Adipocyte (in vitro differentiated cells): ENCODE measurements at regions not wholly inside any gene's neighbourhood (a gene's known extent, or its start where the extent isn't known, plus 50 kb on each side); places are given as distances from the start of the nearest gene placed in this dataset.
A peak's percentile ranks its signal among the peaks of the same experiment; 100 is the strongest.
"Not testable (repeated sequence)": the region's sequence is repeated elsewhere in the genome, so short reads cannot be mapped to it uniquely, and the experiment has no call there.

ENCODE experiments used
- DNase-seq: peaks from one replicate; pipeline ENCODE4 v3.0.0-alpha.2; 2015; ENCODE audit warnings: low read depth
- H3K27me3 ChIP-seq: replicated peaks from 2 replicates; pipeline ENCODE4 v1.7.0; 2013; ENCODE audit warnings: mild to moderate bottlenecking, low read length, moderate library complexity; ENCODE audit not compliant: control insufficient read depth, insufficient read depth
- H3K36me3 ChIP-seq: 2 replicates; pipeline ENCODE4 v1.7.0; 2013; ENCODE audit warnings: low read length, mild to moderate bottlenecking, moderate library complexity; ENCODE audit not compliant: control insufficient read depth, insufficient read depth, severe bottlenecking
- H3K4me1 ChIP-seq: 2 replicates; pipeline ENCODE4 v1.7.0; 2013; ENCODE audit warnings: mild to moderate bottlenecking, low read length, moderate library complexity; ENCODE audit not compliant: control insufficient read depth, insufficient read depth
- H3K4me3 ChIP-seq: 2 replicates; pipeline ENCODE4 v1.7.0; 2013; ENCODE audit warnings: mild to moderate bottlenecking, low read length, moderate library complexity
- H3K9ac ChIP-seq: 2 replicates; pipeline ENCODE4 v1.7.0; 2013; ENCODE audit warnings: mild to moderate bottlenecking, low read length, moderate library complexity
- H3K9me3 ChIP-seq: 2 replicates; pipeline ENCODE4 v1.7.0; 2013; ENCODE audit warnings: mild to moderate bottlenecking, low read length, moderate library complexity; ENCODE audit not compliant: control insufficient read depth

- Histone ChIP-seq H3K36me3 (no peaks in the 10 kb centered on the region), H3K9ac (no peak overlapping the region), H3K27me3 (peaks cover 40% of the 10 kb centered on the region), H3K4me1 (no peaks in the 10 kb centered on the region), H3K9me3 (peaks cover 18% of the 10 kb centered on the region), H3K4me3 (no peak overlapping the region)
- no peak for DNase-seq
These were observed 167.9 kb downstream of the RGS9 start for GRCh38 chr17:65305116-65305515.

GRCh38 chr17:65301882-65302281, 164.7 kb downstream of the RGS9 start:
- peaks cover 25% of the 10 kb centered on the region for H3K27me3 ChIP-seq
- not testable (repeated sequence) for DNase-seq, H3K36me3 ChIP-seq, H3K4me3 ChIP-seq, H3K4me1 ChIP-seq, H3K9ac ChIP-seq
- peaks cover 18% of the 10 kb centered on the region for H3K9me3 ChIP-seq

DNA sequence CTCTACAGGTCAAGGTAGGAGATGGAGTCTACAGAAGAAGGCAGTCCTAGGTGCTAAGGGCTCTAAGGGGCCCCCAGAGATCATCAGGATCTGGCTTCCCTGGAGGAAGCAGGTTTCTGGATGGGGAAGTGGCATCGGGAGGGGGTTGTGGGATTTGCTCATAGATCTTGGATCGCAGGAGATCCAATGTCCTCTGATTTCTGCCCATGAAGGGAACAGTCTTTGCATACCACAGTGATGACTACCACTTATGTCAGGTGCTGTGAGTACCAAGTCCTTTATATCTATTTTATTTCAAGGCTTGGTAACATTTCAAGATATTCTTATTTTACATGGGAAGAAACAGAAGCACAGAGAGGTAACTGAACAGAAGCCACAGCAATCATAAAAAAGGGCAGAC, 164.0 kb downstream of the RGS9 start:
- no peak overlapping the region for H3K4me3 ChIP-seq
- peaks cover 14% of the 10 kb centered on the region for H3K9me3 ChIP-seq
- H3K9ac ChIP-seq: no peak overlapping the region
- H3K27me3 ChIP-seq: peaks cover 20% of the 10 kb centered on the region
- no peaks in the 10 kb centered on the region for H3K36me3 ChIP-seq
- no peak for DNase-seq
- peaks cover 6% of the 10 kb centered on the region for H3K4me1 ChIP-seq

DNA sequence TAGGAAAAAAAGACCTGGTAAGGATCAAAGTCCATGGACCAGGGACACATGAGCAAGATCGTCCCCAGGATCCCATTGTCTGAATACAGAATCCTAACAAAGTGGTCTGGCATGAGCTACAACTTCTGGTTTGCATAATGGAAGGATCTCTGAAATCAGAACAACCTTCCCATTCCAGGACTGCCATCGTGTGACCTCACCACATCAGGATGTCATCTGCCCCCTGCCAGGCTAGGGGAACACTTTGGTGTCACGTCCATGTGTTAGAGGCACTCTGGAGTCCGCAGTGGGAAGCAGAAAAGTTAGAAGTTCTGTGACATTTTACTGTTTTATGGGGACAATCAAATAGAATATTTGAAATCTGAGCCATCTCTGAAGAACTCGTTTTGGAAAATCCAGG, 160.7 kb downstream of the RGS9 start:
- Histone ChIP-seq H3K36me3 (no peaks in the 10 kb centered on the region), H3K9ac (no peak overlapping the region), H3K4me3 (no peak overlapping the region), H3K27me3 (peaks cover 10% of the 10 kb centered on the region), H3K4me1 (peaks cover 6% of the 10 kb centered on the region), H3K9me3 (no peaks in the 10 kb centered on the region)
- DNase-seq: no peak

DNA sequence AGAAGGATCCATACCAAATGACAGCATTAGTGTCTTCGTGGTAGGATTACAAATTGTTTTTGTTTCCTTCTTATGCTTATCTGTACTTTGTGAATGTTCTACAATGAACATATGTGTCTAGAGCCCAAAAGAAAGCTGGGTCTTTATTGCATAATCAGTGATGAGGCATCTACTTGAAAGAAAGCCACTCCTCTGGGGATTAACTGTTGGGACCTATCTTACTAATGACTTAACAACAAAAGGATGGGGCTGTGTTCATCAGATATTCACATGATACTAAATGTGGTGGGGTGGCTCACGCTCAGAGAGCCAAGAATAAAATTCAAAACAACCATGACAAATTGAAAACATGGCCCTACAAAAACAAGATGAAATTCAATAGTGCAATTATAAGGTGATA, 160.2 kb downstream of the RGS9 start:
- no peak overlapping the region for H3K9ac ChIP-seq
- no peak overlapping the region for H3K4me3 ChIP-seq
- H3K9me3 ChIP-seq: no peaks in the 10 kb centered on the region
- H3K36me3 ChIP-seq: no peaks in the 10 kb centered on the region
- H3K4me1 ChIP-seq: peaks cover 6% of the 10 kb centered on the region
- H3K27me3 ChIP-seq: peaks cover 4% of the 10 kb centered on the region
- peak; percentile 62 for DNase-seq

DNA sequence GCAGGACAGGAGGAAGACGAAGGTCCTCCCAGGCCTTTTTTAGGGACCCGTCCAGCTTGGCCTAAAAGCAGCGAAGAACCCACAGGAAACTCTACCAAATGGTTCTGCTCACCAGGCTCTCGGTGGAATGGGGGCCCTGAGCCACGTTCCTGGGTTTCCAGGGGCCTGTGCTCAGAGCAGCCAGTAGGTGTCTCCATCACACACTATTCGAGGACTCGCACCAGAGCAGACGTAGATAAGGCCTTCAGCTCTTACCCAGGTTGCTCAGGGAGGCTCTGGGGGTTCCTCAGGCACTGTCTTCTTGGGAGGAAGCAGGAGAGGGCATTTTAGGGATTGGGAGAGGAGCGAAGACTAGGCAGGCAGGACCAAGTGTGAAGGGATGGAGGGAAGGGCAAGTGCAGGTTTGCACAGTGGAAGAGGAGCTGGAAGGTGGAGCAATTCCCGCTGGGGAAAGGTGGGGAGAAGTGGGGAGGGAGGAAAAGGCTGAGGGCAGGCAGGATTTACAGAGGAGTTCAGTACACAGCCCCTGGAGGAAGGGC, 157.1 kb downstream of the RGS9 start:
- Histone ChIP-seq H3K27me3 (no peaks in the 10 kb centered on the region), H3K4me1 (peaks cover 6% of the 10 kb centered on the region), H3K9me3 (no peaks in the 10 kb centered on the region), H3K4me3 (no peak overlapping the region), H3K36me3 (no peaks in the 10 kb centered on the region), H3K9ac (no peak overlapping the region)
- peak; percentile 83 for DNase-seq

GRCh38 chr17:65293584-65294180, 156.5 kb downstream of the RGS9 start:
- no peak for DNase-seq
- Histone ChIP-seq H3K36me3 (no peaks in the 10 kb centered on the region), H3K9me3 (no peaks in the 10 kb centered on the region), H3K9ac (no peak overlapping the region), H3K4me1 (peaks cover 6% of the 10 kb centered on the region), H3K27me3 (no peaks in the 10 kb centered on the region), H3K4me3 (no peak overlapping the region)

DNA sequence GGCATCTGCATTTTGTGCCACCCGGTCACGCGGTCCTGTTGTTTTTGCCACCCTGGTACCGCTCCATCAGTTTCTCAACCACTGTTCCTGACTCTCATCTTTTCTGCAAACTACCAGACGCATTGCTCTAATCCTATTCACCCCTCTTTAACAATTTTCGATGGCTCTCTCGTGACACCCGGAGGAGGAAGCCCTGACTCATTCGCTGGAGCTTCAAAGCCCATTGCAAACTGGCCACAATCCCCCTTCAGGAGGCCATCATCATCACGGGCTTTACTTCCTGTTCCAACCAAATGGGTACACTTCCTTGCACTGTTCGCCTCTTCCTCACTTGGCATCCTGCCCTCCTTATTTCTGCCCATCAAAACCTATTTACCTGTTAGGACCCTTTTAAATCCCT, 155.3 kb downstream of the RGS9 start:
- Histone ChIP-seq H3K4me3 (no peak overlapping the region), H3K9me3 (peaks cover 7% of the 10 kb centered on the region), H3K4me1 (peaks cover 3% of the 10 kb centered on the region), H3K9ac (no peak overlapping the region), H3K27me3 (no peaks in the 10 kb centered on the region), H3K36me3 (no peaks in the 10 kb centered on the region)
- no peak for DNase-seq

DNA sequence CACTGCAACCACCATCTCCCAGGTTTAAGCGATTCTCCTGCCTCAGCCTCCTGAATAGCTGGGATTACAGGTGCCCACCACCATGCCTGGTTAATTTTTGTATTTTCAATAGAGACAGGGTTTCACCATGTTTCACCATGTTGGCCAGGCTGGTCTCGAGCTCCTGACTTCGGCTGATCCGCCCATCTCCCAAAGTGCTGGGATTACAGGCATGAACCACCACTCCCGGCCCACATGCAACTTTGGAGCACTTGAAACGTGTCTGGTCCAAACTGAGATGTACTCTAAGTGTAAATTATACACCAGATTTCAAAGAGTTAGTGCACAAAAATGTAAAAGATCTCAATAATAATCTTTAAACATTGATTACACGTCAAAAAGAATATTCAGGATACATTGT, 154.1 kb downstream of the RGS9 start:
- not testable (repeated sequence) for H3K27me3 ChIP-seq, H3K36me3 ChIP-seq, H3K9ac ChIP-seq, H3K4me1 ChIP-seq, H3K4me3 ChIP-seq, H3K9me3 ChIP-seq, DNase-seq

DNA sequence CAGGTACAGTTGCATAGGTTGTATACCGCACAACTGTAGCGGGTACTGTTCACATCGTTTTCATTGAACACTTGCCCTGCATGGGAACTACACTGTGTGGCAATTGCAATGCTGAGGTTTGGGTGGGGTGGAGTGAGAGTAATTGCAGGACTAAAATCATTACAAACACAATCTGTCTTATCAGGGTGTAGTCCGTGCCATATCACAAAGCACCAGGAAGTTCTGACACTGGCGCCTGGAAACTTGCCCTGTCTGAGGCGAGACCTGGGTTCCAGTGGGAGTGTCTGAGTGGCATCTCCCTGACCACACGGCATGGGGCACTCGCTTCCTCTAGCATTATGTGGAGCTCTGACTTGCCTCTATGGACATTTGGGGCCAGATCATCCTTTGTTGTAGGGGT, 153.4 kb downstream of the RGS9 start:
- no peak for DNase-seq

DNA sequence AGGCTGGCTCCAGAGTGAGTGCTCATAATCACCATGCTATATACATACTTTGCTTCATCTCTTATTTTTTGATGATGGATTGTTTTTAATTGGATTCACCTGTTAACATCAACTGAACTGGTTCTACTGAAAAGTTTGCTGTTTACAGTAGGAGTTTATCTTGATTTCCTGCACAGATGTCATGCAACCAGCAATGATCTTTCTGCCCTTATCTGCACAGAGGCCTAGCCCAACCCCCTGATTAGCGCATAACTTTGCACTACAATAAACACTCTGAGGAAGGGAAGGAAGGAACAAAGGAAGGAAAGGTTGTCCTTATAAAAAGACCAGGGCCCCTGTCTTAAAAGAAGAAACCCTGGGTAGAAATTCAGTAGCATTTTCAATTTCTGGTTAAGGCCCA, 152.9 kb downstream of the RGS9 start:
- no peaks in the 10 kb centered on the region for H3K27me3 ChIP-seq
- DNase-seq: no peak
- peaks cover 7% of the 10 kb centered on the region for H3K9me3 ChIP-seq
- H3K4me3 ChIP-seq: no peak overlapping the region
- no peaks in the 10 kb centered on the region for H3K36me3 ChIP-seq
- no peak overlapping the region for H3K9ac ChIP-seq
- peaks cover 9% of the 10 kb centered on the region for H3K4me1 ChIP-seq

More for the DNA sequence above, 153.4 kb downstream of the RGS9 start:
- peaks cover 9% of the 10 kb centered on the region for H3K4me1 ChIP-seq
- H3K36me3 ChIP-seq: no peaks in the 10 kb centered on the region
- H3K4me3 ChIP-seq: no peak overlapping the region
- no peaks in the 10 kb centered on the region for H3K27me3 ChIP-seq
- peaks cover 7% of the 10 kb centered on the region for H3K9me3 ChIP-seq
- no peak overlapping the region for H3K9ac ChIP-seq

DNA sequence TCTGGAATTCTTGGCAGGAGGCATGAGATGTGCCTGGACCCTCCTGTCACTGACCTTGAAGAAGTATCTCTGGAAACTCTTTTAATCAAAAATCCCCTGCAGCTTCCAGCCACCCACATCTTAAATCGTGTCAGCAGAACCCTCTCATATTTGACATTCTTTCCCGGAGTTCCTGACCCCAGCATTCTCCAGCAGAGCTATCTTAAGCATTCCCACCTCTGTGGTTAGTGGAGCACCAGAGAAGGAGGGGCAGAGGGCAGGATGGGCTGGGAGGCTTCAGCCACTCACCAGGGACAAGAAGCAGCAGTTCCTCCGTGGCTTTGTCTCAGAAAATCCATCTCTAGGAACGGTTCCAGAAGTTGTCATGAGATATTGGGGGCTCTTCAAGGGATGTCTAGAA, 149.9 kb downstream of the RGS9 start:
- DNase-seq: peak; percentile 26
- peaks cover 15% of the 10 kb centered on the region for H3K9me3 ChIP-seq
- no peaks in the 10 kb centered on the region for H3K27me3 ChIP-seq
- peaks cover 9% of the 10 kb centered on the region for H3K4me1 ChIP-seq
- H3K9ac ChIP-seq: no peak overlapping the region
- H3K4me3 ChIP-seq: no peak overlapping the region
- no peaks in the 10 kb centered on the region for H3K36me3 ChIP-seq
